HG02623 (cell line): ENCODE measurements at regions not wholly inside any gene's neighbourhood (a gene's known extent, or its start where the extent isn't known, plus 50 kb on each side); places are given as distances from the start of the nearest gene placed in this dataset.

ENCODE experiments used
- ATAC-seq: cut with Tn5 transposase; IDR thresholded peaks from one replicate; pipeline ENCODE4 v1.9.1; 2021; ENCODE audit warnings: moderate library complexity; ENCODE audit not compliant: unreplicated experiment

GRCh38 chr15:38692789-38693062 is 128.1 kb upstream of the RASGRP1 start:
- no peak for ATAC-seq

DNA sequence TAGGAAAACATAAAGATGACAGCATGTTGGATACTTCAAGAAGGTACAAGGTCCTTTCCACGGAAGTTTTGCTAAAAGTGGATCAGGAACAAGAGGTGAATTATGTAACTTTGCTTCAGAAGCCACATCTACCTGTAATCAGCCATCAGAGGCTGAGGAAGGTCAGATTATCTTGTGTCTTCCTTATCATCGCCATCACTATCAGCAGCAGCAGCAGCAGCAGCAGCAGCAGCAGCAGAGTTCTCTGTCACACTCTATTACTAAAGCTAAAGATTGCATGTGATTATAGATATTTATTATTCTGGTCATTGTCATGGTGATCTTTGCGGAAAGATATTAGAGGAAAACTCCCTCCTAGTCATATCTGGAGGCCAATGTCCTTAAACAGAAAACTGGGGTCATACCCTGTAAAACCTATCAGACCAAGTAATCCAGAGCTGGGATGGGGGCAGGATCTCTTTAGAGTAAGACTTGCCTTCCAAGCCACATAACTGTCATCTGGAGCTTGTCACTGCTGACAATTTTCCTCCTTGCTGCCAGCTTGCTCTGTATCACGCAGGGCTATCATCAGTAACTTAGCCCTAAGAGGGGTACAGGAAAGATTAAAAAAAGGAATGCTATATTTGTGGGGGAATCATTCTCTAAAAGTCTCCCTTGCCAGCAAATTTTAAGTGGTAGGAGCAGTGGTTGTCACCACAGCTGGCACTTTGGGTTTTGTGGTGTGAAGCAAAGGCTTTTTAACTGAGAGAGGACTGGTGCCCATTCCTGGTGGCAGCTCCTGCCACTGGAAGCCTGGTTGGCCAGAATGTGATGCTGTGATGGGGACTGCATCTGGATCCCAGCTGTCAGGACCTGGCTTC is 130.9 kb upstream of the RASGRP1 start:
- ATAC-seq = no peak

DNA sequence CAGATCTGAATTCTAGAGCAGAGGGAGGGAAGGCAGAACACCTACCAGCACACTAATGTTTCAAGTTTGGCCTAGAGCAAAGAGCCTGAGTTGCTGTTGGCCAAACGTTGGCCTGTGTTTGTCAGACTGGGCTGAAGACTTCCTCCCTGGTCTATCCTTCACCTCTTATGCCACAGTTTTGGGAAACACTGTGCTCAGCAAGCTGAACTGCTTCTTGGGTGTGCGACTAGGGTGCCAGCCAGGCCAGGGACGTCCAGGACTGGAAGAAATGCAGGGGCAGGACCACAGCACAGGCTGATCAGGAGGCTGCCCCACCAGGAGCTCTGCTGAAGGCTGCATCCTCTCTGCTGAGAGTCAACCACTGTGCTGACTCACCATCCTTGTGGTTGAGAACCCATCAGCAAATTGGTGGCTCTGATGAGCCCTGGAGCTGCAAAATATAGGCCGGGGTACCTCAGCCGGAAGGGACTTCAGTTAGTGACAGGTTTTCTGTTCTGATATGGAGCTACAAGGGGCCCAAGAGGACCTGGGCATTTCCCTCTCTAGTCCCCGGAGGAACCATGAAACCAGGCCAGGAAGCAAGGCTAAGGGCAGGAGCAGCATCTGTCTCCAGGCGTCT is 131.6 kb upstream of the RASGRP1 start:
- ATAC-seq = no peak

DNA sequence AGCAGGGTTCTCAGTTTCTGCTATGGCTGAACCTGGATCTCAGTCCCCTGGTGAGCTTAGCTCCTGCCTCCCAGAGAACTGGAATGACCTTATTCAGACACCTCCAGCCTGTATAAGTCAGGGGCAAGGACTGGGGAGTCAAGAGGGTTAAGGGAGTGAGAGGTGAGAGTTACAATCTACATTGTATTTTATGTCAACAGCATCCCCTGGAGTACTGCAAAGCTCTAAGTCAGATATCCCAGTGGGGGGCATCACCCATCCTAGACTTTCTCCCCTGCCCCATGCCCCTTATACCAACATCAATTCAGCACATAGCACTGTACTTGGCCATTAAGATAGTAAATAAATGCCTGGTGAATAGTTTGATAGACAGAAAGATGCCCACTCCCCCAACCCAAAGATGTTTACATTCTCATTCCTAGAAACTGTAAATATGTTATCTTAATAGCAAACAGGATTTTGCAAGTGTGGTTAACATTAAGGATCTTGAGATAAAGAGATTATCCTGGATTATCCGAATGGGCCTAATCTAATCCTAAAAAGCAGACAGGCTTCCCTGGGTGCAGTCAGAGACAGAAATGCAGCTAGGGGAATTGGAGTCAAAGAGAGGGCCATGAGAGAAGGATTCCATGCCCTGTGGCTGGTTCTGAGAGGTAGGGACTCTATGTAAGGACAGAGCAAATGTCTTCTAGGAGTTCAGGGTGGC is 132.3 kb upstream of the RASGRP1 start:
- no peak for ATAC-seq

- ATAC-seq = no peak
Measured at GRCh38 chr15:38698254-38698653, 133.6 kb upstream of the RASGRP1 start.

DNA sequence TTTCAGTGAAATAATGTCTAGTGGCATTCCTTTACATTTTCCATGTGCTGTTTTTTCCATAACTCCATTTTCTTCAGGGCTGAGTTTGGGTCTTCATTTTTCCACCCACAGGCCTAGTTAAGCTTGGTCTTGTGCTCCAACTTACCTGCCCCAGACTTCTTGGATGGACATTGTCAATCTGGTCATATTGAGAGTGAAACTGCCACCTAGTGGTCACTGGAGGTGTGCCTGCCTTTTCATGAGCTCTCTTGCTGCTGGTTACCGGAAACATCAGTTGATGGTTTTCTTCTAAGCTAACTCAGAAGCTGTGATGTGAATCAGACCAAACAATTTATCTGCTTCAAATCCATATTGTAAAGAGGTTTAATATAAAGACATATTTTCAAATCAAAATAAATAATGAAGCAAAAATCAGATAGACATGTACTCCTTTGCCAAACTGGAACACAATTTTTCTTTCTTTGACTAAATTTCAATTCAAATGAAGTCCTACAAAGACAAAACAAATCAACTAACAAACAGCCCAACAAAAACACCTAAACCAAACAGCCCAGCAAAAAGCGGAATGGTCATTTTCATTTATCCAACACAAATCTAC is 135.1 kb upstream of the RASGRP1 start:
- peak; percentile 51 for ATAC-seq

GRCh38 chr15:38701149-38701548 is 136.5 kb upstream of the RASGRP1 start:
- ATAC-seq = no peak

GRCh38 chr15:38702178-38702912 is 137.7 kb upstream of the RASGRP1 start:
- no peak for ATAC-seq

DNA sequence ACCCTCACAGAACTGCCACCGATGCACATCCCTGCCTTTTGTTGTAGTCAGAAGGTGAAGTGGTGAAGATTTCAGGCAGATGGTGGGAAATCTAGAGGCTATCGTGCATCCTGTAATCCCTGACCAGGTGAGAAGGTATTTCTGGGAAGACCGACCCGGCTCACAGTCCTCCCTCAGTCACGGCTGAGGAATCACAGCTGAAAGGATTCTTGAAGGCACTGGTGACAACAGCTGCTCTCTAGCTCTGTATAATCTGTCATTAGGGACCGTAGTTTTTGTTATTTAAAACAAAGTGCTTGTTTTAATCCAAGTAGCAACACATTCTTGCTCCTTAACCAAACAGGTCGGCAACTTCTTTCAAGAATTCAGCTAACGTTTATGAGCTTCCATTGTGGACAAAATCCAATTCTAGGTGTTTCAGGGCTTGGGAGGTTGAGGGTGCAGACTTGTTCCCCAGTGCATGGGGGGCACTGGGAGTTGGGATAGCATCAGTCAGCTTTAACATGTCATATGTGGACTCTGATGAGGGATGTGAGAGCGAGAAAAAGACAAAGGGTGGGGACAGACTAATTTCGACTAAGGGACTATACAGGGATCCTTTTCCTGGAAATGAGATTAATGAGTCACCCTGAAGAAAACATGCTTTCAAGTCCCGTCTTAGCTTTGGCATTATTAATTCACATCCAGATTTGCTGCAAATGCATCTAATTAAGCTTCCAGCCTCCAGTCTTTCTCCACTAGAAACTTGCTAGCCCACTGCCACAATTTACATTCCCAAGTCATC is 141.0 kb upstream of the RASGRP1 start:
- no peak for ATAC-seq

GRCh38 chr15:38706956-38707355 is 142.3 kb upstream of the RASGRP1 start:
- no peak for ATAC-seq

- ATAC-seq = peak; percentile 88
Measured at GRCh38 chr15:38707802-38708671, 143.4 kb upstream of the RASGRP1 start.

- no peak for ATAC-seq
Measured at GRCh38 chr15:38708672-38709180, 144.1 kb upstream of the RASGRP1 start.

DNA sequence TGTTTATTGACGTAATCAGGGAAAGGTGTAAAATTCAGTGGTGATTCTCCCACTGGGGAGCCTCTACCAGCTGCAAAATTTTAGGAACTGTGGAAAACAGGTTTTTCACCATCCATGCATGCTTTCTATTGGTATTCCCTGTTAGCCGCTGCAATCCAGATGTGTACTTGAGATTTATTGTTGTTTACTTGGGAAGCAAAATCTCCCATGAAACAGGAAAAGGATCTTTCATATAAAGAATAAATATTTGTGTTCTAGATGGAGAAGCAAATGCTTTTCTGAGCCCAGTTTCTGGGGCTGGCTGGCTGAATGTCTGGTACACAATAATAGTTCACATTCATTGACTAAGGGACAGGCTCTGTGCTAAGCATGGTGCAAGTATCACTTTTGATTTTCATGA is 144.6 kb upstream of the RASGRP1 start:
- no peak for ATAC-seq

GRCh38 chr15:38714309-38715072 is 149.9 kb upstream of the RASGRP1 start:
- ATAC-seq = no peak

DNA sequence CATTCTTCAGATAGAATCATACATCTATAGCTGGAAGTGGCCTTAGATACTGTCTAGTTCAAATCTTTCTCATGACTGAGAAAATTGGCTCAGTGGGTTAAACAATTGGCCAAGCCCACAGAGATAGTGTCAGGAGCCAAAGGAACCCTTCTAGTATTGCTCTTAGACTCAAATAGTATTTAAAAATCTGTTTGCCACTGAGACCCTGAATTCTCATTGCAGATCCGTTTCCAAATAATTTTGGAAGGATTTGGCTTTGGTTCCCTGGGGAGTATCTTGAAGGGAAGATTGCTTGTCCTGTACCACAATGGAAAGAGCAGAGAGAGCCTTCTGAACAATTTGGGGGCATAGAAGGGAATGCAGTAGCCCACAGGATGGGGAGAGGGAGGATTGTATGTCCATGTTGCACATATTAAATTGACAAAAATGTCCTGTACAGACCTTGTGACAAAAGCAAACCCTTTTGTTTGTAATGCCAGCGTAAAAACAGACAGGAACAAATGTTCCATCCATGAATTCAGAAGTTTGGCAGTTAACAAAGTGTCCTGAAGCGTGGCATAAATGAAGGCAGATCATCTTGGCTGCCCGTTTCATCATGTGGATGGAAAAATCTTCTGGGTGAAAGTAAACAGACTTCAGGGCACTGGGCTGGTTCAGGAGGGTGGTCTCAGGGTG is 156.4 kb upstream of the RASGRP1 start:
- no peak for ATAC-seq

DNA sequence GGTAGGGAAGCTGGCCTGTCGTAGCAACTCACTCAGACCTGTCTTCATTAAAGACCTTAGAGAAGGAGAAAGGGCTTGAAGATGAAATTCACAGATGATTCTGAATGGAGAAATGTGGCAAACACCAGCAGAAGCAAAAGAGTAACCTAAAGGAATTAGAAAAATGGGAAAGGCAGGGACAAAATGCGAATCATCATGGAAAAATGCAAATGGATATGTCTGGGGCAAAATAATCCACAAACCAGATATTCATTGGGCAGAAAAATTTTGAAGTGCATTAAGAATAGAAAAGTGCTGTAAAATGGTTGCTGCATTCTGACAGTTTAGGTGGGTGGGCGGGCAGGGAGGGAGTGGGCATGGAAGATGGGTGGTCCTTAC is 156.9 kb upstream of the RASGRP1 start:
- no peak for ATAC-seq

DNA sequence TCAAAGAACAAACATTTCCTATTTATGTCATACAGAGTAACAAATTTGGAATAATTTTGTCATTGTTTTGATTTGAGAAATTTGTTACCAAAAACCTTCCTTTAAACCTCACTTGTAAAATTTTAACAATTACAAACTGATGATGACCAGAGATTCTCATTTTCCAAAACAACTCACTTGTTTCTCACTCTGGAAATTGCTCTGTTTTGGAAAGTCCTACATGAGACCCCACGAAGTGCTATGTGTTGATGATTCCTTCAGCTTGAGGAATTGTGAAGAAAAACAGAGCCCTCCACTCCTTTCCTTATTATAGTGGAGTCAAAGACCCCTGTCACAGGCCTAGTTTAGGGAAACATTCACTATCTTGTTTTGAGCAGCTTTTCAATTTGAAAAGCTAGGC is 157.6 kb upstream of the RASGRP1 start:
- ATAC-seq = no peak

DNA sequence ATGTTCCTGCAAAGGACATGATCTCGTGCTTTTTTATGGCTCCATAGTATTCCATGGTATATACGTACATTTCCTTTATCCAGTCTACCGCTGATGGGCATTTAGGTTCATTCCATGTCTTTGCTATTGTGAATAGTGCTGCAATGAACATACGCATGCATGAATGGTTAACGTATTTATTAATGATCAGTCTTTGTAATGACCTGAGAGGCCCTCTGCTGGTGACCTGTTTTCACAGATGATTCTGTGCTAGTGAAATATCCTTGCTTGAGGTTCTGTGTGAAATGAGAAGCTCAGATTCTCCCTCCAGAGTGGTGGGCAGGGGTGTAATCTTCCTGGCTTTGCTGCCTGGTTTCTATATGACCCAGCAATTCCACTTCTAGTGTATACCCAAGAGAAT is 160.2 kb upstream of the RASGRP1 start:
- no peak for ATAC-seq
